ENCODE measurements at regions not wholly inside any gene's neighbourhood (a gene's known extent, or its start where the extent isn't known, plus 50 kb on each side); places are given as distances from the start of the nearest gene placed in this dataset.

DNA sequence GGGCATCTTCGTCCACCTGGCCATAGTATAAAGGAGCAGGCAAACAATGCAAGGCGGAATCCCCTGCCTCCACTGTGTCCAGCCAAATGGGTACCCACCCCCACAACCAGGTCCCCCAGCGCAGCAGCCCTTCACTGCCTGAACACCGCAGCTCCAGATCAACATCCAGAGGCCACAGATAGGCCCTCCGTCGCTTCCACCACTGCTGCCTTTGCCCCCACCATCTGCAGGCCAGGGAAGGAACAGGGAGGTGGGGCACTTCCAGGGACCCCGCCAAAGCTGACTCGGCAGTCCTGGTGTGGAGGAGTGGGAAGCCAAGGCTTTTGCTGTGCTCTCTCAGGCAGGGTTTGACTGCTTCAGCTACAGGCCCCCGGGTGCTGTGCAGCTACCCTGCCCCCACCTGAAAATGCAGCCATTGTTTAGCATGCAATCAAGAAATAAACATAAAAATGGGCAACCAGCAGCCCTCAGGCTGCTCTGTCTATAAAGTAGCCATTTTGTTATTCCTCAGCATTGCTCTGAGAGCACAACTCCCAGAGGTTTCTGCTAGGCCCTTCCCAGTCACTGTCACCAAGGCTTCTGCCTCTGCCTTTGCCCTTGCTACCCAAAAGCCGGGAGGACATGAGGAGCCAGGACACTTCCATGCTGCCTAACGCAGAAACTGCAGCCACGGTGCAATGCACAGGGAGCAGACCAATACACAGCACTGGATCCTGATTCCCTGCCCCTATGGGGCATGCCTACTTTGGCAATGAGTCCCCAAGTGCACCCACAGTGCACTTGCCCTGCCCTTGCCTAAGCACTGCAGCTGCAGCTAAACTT is 733.2 kb upstream of the KLHL1 start:
- H3K9ac ChIP-seq (ENCODE audit: extremely low read depth, insufficient read length, low read length) = no peak overlapping the region
- H3K4me1 ChIP-seq (ENCODE audit: insufficient read depth, low read length) = no peaks in the 10 kb centered on the region
- no peak overlapping the region for H3K18ac ChIP-seq (ENCODE audit: insufficient read length, low read depth, low read length)
- H3K9me3 ChIP-seq (ENCODE audit: control insufficient read depth, low read depth, low read length) = no peaks in the 10 kb centered on the region
- H4K8ac ChIP-seq (replicated peaks; ENCODE audit: insufficient read length, low read depth, low read length) = no peak overlapping the region
- H3K79me2 ChIP-seq (ENCODE audit: insufficient read depth, low read length) = no peaks in the 10 kb centered on the region
- no peak overlapping the region for H3K27ac ChIP-seq (ENCODE audit: insufficient read length, low read depth, low read length)
- H2BK15ac ChIP-seq (ENCODE audit: low read depth, low read length) = no peak overlapping the region
- DNase-seq = no peak
- H4K20me1 ChIP-seq (ENCODE audit: control insufficient read depth, insufficient read depth, insufficient read length) = no peaks in the 10 kb centered on the region
- no peak overlapping the region for H3K4me2 ChIP-seq (ENCODE audit: insufficient read depth, insufficient read length, low read length)
- Mint-ChIP-seq H3K27ac (peak overlapping the region in 2 of 3 experiments; percentile 72 to 85; a peak in 3 of 7 replicates), H3K36me3 (ENCODE audit: insufficient read depth in 1 of 3, low read depth in 3 of 3) (no peaks in the 10 kb centered on the region), H3K4me1 (peaks cover 10 to 13% of the 10 kb centered on the region in 2 experiments), H3K4me3 (no peak overlapping the region), H3K9me3 (no peaks in the 10 kb centered on the region), H3K27me3 (ENCODE audit: low read depth) (no peaks in the 10 kb centered on the region)
- no peak overlapping the region for H2BK5ac ChIP-seq (ENCODE audit: insufficient read length, low read length)
- H4K5ac ChIP-seq (ENCODE audit: insufficient read length, low read depth, low read length) = no peak overlapping the region
- no peak overlapping the region for H3K14ac ChIP-seq (ENCODE audit: insufficient read depth, low read length)
- H2AFZ ChIP-seq (ENCODE audit: low read length) = no peak overlapping the region
- no peak overlapping the region for H2BK20ac ChIP-seq (ENCODE audit: low read depth, low read length, poor library complexity, severe bottlenecking)
- no peaks in the 10 kb centered on the region for H3K23me2 ChIP-seq (ENCODE audit: insufficient read length, low read depth, low read length, poor library complexity, severe bottlenecking)
- H2AK5ac ChIP-seq (ENCODE audit: insufficient read length, low read length) = no peak overlapping the region
- H3K79me1 ChIP-seq (ENCODE audit: insufficient read depth, low read depth, low read length, poor library complexity, severe bottlenecking) = no peaks in the 10 kb centered on the region
- no peak overlapping the region for H2BK120ac ChIP-seq (ENCODE audit: low read depth, low read length, poor library complexity, severe bottlenecking)
- H3K27me3 ChIP-seq (ENCODE audit: insufficient read depth, low read length) = no peaks in the 10 kb centered on the region
- no peak overlapping the region for H3K23ac ChIP-seq (ENCODE audit: insufficient read length, low read depth, low read length)
- TF ChIP-seq, protein P1, sequence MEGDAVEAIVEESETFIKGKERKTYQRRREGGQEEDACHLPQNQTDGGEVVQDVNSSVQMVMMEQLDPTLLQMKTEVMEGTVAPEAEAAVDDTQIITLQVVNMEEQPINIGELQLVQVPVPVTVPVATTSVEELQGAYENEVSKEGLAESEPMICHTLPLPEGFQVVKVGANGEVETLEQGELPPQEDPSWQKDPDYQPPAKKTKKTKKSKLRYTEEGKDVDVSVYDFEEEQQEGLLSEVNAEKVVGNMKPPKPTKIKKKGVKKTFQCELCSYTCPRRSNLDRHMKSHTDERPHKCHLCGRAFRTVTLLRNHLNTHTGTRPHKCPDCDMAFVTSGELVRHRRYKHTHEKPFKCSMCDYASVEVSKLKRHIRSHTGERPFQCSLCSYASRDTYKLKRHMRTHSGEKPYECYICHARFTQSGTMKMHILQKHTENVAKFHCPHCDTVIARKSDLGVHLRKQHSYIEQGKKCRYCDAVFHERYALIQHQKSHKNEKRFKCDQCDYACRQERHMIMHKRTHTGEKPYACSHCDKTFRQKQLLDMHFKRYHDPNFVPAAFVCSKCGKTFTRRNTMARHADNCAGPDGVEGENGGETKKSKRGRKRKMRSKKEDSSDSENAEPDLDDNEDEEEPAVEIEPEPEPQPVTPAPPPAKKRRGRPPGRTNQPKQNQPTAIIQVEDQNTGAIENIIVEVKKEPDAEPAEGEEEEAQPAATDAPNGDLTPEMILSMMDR (conservative IDR thresholded peaks at IDR 0.05) = no peak
- H2BK12ac ChIP-seq (ENCODE audit: insufficient read length, low read depth, low read length) = no peak overlapping the region
- WGBS (ENCODE audit: extremely low coverage, insufficient read length, low lambda C conversion rate) = no CpG with 5 or more reads among the region's 12 CpGs
- H3T11ph ChIP-seq (ENCODE audit: low read length) = no peak overlapping the region
- H3K56ac ChIP-seq (ENCODE audit: insufficient read length, low read depth, low read length) = no peak overlapping the region
- H3K4ac ChIP-seq (ENCODE audit: low read depth, low read length) = no peak overlapping the region
- no peak overlapping the region for H4K91ac ChIP-seq (ENCODE audit: insufficient read length, low read depth, low read length)
